Stimulated activated naive CD4-positive, alpha-beta T cell (primary cell): ENCODE measurements at regions not wholly inside any gene's neighbourhood (a gene's known extent, or its start where the extent isn't known, plus 50 kb on each side); places are given as distances from the start of the nearest gene placed in this dataset.
"Not testable (repeated sequence)": the region's sequence is repeated elsewhere in the genome, so short reads cannot be mapped to it uniquely, and the experiment has no call there.

Experiments used
- DNase-seq, 6 experiments: peaks; one replicate each; lab custom pipeline; 2025; lab: John Stamatoyannopoulos, UW

DNA sequence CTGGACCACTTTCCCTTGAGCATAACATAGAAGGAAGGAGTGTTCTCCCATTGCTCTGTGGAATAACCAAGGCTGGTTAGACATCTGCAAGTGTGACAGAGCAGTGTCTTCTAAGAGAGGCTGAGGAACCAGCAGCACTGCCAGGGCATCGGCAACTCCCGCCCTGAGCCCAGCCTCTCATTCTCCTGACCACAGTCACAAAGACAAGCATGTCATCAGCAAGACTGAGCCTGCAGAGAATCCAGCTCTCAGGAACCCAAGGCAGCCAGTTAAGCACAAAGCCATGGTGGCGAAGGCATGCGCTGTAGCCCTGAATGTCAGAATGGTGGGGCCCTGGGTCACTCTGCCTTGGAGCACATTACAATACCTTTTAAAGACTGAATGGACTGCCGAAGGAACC is 253.9 kb downstream of the AGTPBP1 start:
- DNase-seq, result no peak

DNA sequence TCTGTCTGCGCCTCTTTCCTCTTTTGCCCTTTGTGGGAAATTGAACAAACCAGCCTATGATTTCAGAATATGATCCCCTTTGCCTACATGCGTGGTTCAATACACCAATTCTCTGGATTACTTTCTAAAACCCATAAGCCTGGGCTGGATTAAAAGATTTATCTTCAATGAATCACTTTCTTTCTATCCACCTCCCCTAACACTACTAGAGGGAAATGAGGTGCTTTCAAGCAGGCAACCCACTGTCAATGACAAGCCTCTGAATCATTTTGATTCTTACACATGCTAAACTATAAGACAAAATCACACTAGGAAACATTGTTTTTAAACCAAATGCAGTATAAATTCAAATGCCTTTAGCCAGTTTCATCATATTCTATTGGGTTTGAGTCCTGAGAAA is 257.5 kb downstream of the AGTPBP1 start:
- DNase-seq, result no peak

DNA sequence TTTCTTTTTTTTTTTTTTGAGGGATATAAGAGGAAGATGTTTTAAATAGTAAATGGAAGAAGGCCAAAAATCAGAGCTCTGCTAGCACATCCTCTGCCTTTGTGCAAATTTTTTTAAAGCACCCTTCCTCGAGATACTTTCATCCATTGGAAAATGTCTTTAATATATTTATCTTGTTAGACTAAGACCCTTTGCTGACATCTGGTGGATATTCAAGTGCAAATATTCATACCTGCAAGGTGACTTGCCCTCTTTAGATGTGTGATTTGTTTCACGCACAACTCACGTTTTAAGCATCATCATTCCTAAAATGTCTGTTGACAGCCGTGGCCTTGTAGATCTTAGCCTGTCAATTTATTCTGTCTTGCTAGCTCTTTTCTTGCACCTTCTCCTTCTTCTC is 258.5 kb downstream of the AGTPBP1 start:
- no peak for DNase-seq

DNA sequence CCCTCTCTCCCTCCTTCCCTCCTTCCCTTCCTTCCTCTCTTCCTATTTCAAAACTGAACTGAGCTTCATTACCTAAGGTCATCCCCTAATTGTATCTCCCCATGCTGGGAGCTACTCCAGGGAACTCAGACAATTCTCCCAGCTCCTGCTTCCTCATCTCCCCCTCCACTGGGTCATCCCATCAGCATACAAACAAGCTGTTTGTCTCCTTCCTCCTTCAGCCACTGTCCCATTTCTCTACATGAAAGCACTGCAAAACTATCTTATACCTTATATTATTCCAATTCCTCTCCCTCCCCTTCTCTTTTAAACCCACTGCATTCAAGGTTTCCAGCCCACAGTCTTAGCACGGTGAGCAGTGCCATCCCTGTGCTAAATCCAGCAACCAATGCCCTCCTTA is 262.4 kb downstream of the AGTPBP1 start:
- no peak for DNase-seq

GRCh38 chr9:85478847-85479246 is 262.9 kb downstream of the AGTPBP1 start:
- DNase-seq, result no peak

DNA sequence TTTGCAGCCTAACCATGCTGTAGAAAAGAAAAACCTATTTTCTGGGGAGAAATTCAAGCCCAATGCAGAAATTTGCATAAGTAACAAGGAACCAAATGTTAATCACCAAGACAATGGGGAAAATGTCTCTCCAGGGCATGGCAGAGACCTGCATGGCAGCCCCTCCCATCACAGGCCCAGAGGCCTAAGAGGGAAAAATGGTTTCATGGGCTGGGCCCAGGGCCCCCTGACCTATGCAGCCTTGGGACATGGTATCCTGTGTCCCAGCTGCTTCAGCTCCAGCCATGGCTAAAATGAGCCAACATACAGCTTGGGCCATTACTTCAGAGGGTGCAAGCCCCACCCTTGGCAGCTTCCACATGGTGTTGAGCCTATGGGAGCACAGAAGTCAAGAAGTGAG is 266.9 kb downstream of the AGTPBP1 start:
- DNase-seq, result not testable (repeated sequence)

GRCh38 chr9:85471791-85472190 is 270.0 kb downstream of the AGTPBP1 start:
- DNase-seq, result no peak

DNA sequence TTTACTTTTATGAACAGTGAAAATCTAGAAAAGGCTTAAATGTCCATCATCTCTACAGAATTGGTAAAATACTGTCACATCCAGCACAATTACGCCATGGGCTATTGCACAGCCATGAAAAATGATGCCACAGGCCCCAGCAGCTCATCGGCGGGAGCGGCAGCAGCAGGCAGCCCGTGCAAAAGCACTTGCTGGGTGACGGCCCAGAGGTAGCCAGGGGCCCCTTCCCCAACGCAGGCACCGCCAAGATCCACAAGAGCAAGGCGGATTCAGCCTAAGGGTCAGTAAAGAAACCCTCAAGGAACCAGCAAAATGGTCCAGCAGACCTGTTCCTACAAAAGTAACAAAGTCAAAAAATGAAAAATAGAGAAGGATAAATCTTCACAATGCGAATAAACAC is 272.7 kb downstream of the AGTPBP1 start:
- DNase-seq, result no peak

- DNase-seq, result no peak
These were observed 274.9 kb downstream of the AGTPBP1 start for GRCh38 chr9:85466834-85467233.

GRCh38 chr9:85458114-85458864 is 283.5 kb downstream of the AGTPBP1 start:
- not testable (repeated sequence) for DNase-seq

GRCh38 chr9:85453850-85454249 is 287.9 kb downstream of the AGTPBP1 start:
- no peak for DNase-seq

DNA sequence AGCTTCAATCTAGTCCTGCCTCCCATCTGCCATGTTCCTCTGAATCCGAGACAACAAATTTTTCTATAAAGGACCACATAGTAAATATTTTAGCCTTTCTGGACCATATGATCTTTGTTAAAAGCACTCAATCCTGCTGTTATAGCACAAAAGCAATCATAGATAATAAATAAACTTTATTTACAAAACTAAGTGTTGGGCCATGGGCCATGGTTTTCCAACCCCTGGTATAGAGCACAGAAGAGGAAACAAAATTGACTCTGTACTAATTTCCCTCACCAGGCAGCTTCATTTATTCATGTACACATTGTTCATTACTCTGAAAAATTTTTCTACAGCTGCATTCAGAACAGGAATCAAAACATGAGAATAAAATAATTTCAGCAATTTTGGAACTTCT is 288.9 kb downstream of the AGTPBP1 start:
- no peak for DNase-seq

DNA sequence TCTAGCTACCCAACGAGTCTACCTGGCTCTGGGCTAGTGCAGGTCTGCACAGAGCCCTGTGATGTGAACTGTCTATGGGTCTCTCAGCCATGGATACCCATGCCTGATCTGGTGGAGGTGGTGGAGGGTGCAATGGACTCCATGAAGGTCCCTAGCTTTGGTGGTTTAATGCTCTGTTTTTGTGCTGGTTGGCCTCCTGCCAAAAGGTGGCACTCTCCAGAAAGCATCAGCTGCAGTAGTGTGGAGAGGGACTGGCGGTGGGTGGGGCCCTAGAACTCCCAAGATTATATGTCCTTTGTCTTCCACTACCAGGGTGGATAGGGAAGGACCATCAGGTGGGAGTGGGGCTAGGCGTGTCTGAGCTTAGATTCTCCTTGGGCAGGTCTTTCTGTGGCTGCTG is 290.1 kb downstream of the AGTPBP1 start:
- DNase-seq, result no peak

- DNase-seq, result no peak
These were observed 295.9 kb downstream of the AGTPBP1 start for GRCh38 chr9:85445887-85446286.

GRCh38 chr9:85444243-85444642 is 297.5 kb downstream of the AGTPBP1 start:
- no peak for DNase-seq

GRCh38 chr9:85443190-85443598 is 298.6 kb downstream of the AGTPBP1 start:
- no peak for DNase-seq

DNA sequence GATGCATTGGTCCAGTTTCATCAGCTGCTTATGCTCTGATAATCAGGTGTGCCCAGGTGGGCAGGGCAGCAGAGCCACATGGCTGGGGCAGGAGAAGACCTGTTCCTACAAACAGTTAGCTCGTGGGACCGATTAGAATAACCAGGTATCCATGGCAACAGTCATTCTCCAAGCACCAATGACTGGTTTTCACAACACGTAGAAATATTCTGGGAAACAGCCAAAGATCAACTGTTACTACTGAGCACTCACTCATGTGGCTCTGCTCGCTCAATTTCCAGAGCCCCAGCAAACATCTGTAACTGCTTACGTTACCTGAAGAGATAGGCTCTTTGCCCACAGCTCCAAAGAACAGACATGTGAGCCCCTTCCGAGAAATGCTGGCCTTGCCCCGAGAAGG is 302.0 kb downstream of the AGTPBP1 start:
- DNase-seq, result no peak

DNA sequence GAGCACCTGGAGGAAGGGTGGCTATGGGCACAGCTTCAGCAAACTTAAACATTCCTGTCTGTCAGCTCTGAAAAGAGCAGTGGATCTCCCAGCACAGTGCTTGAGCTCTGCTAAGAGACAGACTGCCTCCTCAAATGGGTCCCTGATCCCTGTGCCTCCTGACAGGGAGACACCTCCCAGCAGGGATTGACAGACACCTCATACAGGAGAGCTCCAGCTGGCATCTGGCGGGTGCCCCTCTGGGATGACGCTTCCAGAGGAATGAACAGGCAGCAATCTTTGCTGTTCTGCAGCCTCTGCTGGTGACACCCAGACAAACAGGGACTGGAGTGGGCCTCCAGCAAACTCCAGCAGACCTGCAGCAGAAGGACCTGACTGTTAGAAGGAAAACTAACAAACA is 307.8 kb downstream of the AGTPBP1 start:
- not testable (repeated sequence) for DNase-seq

- not testable (repeated sequence) for DNase-seq
These were observed 308.2 kb downstream of the AGTPBP1 start for GRCh38 chr9:85433551-85433950.

DNA sequence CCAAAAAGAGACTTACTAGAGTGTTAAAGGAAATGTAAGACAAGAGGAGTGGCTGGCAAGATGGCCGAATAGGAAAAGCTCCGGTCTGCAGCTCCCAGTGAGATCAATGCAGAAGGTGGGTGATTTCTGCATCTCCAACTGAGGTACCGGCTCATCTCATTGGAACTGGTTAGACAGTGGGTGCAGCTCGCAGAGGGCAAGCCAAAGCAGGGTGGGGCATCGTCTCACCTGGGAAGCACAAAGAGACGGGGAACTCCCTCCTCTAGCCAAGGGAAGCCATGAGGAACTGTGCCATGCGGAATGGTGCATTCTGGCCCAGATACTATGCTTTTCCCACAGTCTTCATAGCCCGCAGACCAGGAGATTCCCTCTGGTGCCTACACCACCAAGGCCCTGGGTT is 308.7 kb downstream of the AGTPBP1 start:
- DNase-seq, result no peak

GRCh38 chr9:85432599-85432998 is 309.2 kb downstream of the AGTPBP1 start:
- no peak for DNase-seq

GRCh38 chr9:85431339-85432102 is 310.2 kb downstream of the AGTPBP1 start:
- no peak for DNase-seq

DNA sequence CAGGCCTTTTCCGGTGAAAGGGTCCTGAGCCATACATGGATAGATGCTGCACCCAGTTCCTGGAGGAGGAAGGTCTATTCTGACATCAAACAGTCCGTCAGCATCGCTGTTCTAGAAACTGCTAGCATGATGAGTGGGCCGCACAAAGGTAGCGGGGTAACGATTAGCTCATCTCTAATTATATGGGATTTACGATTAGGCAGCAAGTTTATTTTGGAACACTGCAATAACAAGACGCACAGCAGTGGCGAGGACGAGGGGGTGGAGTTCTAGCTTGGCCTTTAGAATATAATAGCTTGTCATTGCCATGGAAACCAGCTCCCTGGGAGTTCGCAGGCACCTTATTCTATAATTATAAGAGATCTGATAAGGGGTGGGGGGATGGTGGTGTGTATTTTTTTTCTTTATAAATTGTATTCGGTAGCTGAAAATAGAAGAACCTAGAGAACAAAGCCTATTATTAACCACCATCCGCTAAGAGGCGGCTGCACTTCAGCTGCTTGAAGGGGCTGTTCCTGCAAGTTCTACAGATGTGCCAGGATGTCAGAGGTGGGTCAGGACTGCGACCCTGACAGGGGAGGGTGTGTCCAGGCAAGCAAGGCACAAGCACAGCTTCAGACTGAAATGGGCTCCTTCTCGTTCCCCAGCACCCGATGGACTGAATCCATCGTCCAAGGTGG is 311.0 kb downstream of the AGTPBP1 start:
- no peak for DNase-seq
